Myocyte (in vitro differentiated cells): ENCODE measurements at regions not wholly inside any gene's neighbourhood (a gene's known extent, or its start where the extent isn't known, plus 50 kb on each side); places are given as distances from the start of the nearest gene placed in this dataset.
"Not testable (repeated sequence)": the region's sequence is repeated elsewhere in the genome, so short reads cannot be mapped to it uniquely, and the experiment has no call there.

Source experiments
- DNase-seq: peaks from one replicate; pipeline ENCODE4 v3.0.0-alpha.2; 2012; ENCODE audit warnings: low read depth

DNA sequence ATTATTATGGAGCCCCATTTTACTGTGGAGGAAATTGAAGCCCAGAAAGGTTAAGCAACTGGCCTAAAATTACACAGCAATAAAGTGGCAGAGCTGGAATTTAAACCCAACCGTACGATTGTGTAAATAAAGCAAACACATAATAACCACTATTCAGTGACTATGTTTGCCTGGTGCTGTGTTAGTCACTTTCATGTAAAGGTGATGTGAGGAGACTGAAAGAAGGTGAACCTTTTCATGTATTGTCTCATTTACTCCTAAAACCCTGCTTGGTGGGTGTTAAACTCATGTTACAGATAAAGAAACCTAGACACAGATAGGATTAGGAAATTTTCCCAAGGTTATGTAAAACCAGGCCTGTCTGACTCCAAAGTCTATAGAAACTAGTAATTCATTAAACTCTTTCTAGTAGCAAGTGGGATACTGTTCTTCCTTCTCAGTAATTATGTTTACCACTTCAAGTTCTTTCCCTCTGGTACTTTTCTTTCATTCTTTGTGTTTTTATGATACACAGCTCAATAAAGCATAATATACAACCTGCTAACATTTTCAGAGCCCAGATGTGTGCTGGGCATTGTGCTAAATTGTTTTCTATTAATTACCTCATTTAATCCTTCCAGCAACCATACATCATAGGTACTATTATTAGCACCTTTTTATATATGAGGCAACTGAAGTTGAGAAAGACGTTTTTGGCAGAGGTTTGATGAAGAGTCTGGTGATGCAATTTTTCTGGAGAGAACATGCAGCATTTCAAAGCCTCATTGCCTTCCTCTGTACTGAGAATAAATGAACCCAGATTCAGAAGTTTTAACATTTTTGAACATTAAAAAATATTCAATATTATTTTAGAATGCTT, 202.7 kb downstream of the SPRY1 start:
- DNase-seq: no peak

DNA sequence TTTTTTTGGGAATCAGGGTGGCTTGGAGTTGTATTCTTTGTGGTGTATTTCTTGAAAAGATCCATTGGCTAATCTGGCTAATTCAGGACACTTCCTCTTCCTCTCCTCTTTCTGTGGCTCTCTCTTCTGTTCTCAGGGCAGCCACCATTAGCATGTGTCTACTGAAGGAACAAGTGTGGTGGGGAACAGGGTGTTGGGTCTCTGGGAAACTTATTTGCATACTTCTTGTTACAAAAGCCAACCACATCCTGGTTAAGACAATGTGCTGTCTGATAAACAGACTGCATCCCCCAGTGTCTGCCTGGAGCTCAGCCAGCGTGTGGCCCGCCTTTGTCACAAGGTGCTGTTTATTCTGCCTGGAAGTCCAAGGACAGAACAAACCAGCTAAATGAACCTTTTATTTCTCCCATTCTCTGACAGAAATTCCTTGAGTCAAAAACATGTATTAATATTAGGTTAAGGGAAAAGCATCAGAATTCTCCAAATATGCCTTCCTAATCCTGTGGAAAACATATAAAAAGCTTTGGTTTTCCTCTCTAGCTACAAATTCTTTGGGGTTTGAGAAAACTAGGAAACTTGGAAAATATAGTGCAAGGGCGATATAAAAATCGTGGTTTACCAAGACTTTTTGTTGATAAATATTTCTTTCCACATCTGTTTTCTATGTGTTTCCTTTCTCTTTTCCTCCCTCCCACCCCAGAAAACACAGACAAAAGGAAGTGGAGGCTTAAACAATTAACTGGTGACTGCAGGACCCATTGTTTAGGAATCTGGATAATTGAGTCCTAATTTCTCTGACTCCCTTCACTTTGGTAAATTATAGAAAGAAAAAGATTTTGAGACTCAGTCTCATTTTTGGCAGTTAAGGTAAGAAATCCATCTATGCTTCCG, 203.6 kb downstream of the SPRY1 start:
- DNase-seq: peak; percentile 66

DNA sequence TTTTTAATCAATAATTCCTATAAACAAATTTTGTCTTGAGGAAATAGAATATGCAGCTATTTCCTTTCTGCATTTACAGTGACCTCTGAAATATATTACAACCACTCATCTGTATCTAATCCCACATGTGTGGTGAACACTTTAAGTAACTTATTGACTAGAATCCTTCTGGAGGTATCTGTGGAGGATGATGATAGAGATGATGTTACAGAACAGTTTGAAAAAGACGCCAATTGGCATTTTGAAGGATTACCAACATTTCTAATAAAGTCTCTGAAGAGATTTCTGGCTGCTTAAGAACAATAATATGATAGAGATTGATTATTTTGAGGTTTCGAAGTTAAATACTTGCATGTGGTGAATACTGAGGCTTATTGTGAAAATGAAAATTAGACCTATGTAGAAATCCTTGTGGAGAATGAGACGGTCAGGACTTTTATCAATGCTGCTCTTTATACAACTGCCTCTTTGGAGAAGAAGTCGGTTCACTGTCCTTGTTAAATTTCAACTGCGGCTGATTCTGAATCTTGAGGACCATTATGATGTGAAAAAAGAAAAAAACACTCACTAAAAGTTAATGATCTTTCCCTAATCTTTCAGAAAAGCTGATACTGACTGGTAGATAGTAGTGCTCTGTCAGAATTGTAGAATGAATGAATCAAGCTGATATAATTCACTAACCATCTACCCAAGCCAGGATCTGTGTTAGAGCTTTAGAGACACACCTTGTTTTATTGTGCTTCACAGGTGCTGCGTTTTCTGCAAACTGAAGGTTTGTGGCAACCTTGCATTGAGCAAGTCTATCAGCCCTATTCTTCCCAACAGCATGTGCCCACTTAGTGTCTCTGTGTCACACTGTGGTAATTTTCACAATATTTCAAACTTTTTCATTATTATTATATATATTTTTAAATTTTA, 204.7 kb downstream of the SPRY1 start:
- DNase-seq: no peak

DNA sequence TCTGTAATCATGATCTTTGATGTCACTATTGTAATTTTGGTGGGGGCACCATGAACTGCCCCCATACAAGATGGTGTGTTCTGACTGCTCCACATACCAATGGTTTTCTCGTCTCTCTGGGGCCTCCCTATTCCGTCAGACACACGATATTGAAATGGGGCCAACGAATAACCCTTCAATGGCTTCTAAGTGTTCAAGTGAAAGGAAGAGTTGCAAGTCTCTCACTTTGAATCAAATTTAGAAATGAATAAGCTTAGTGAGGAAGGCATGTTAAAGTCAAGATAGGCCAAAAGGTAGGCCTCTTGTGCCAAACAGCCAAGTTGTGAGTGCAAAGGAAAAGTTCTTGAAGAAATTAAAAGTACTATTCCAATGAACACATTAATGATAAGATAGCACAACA, 205.4 kb downstream of the SPRY1 start:
- no peak for DNase-seq

DNA sequence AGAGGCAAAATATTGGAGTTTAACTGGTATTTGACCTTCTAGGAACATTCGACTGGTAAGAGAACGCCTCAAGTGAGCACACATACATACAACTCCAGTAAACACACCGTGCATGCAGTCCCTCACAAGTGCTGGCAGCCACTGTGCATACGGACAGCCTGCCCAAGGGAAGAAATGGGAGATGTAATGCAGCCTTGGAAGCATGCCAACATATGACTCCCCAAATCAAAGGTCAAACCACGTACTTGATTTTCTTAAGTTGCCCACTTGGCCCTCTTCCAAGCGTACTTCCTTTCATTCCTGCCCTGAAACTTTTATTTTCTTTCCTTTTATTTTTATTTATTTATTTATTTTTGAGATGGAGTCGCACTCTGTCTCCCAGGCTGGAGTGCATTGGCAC, 206.6 kb downstream of the SPRY1 start:
- DNase-seq: peak; percentile 26

DNA sequence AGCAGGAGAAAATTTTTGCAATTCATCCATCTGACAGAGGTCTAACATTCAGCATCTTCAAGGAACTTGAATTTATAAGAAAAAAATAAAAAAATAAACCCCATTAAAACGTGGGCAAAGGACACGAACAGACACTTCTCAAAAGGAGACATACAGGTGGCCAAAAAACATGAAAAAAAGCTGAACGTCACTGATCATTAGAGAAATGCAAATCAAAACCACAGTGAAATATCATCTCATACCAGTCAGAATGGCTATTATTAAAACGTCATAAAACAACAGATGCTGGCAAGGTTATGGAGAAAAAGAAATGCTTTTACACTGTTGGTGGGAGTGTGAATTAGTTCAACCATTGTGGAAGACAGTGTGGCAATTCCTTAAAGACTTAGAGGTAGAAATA, 209.2 kb downstream of the SPRY1 start:
- DNase-seq: not testable (repeated sequence)

DNA sequence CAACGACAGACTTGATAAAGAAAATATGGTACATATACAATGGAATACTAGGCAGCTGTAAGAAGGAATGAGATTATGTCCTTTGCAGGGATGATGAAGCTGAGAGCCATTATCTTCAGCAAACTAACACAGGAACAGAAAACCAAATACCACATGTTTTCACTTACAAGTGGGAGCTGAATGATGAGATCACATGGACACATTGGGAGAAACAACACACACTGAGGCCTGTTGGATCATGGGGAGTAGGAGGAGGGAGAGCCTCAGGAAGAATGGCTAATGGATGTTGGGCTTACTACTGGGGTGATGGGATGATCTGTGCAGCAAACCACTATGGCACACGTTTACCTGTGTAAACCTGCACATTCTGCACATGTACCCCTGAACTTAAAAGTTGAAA, 209.7 kb downstream of the SPRY1 start:
- DNase-seq: no peak

DNA sequence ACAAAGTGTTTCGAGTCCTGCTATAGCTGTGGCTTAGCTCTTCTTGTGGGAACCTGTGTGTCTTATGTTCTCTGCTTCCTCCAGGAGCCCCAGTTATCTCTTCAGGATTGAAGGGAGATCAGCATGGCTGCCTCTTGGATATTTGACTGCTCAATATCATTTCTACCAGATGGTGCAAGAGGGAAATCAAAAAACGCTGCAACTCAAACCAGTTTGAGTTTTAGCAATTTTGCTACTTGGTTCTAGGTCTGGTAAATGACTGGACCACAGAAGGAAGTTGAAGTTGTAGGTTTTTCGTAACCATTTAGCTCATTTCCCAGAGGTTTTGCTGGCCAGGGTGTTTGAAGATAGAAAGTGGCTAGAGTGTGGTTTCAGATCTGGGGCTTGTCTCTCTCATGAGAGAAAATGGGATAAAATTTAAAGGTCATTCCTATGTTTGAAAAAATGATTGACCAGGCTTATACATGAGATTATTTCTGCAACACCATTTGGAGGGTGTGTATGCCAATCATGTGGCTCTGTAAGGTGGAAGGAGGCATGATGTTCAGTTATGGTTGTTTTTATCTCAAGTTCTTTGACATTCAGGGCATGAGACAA, 210.4 kb downstream of the SPRY1 start:
- no peak for DNase-seq

DNA sequence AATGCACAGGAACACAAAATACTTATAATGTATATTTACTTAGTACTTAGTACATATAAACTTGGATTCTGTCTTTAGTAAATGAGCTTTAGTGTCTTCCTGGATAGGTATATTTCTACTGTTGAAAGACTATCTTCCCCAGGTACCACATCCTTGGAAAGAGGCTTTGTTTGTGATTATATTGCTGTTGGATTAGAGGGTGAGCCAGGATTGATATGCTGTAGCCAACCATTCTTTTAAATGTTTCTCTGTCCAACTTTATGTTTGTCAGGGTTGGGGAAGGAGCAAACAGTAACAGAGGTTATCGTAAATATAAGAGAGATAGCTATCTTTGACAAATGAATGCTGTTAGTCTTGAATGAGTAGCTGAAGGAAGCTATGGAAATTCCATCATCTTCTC, 213.2 kb downstream of the SPRY1 start:
- no peak for DNase-seq

DNA sequence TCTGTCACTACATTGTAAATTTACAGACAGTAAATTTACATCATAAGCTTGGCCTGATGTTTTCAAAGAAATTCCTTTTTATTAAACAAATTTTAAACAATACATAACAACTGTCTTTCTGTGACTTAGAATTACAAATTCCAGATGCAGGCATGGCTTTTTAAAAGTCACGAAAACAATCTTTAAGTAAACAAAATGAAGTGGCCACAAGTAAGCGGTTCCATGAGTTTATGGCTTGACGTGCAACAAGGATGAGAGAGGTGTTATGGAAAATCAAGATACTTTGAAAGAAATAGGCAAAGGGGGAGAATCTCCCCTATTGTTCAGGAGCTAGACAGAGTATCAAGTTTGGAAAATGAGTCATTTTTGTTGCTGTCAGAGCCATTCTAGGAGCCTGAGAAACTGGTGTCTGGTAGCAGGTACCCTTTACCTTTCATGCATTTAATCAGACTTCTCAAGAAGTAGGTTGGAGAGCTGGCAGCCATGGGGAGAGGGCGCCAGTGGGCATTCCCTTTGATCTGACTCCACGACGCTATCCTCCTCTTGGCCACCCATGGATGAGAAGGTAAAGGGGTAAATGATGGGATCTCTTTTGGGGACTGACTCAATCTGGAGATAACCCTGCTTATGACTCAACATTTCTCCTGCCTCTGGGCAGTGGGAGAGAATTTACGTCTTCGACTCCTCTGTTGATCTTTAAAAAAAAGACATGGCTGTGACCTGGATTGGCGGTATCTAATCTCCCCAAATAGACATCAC, 217.2 kb downstream of the SPRY1 start:
- no peak for DNase-seq

DNA sequence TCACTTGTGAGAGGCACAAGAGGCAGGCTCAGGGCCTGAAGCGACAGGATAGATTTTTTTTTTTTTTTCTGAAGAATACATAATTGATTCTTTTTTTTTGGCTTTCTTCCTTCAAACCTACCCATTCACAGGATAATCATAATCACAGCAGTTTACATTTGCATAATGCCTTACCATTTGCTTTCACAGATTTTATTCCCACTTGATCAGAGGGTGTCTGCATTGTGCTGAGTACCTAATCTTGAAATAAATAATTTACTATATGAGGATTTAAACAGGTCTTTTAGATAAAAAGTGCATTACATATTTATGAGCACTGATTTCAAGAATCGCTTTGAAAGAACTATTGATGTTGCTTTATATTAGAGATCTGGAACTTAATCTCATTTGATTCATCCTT, 219.3 kb downstream of the SPRY1 start:
- no peak for DNase-seq

DNA sequence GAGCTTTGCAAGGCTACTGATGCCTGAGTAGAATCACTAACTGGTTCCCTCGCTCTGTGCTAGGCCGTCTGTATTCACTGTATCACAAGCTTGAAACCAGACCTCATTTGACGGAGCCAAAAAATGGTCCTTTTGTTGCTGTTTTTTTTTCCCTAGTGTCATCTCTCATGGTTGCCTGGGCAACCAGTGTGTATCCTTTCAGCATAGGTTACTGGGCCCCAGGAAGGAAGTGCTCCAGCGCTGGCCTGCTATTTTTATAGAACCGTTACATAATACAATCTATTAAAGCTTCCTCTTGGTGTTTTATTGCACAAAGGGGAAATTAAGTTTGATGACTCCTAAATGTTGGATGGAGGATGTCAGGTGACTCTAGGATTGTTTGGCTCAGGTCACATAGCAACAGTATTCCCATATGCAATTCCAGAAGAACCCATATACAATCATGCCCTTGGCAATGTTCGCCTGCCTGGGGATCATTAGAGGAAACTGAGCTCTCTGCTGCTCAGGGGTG, 220.4 kb downstream of the SPRY1 start:
- DNase-seq: no peak

DNA sequence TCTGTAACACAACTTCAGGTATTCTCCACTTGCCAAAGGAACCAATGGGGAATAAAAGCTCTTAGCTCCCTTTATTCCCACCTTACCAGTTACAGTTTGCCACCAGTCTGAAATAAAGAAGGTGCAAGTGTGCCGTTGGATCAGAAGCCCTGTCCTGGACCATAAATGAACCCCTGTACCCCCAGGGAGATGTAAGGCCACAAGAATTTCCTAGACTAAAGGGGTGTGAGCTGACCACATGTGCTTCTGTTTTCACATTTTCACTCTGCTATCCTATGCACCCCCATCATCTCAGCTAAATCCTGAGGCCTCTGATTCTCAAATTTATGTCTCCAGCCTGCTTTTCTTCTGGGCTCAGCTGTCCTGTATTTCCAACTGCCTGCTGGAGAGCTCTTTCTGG, 221.2 kb downstream of the SPRY1 start:
- no peak for DNase-seq

DNA sequence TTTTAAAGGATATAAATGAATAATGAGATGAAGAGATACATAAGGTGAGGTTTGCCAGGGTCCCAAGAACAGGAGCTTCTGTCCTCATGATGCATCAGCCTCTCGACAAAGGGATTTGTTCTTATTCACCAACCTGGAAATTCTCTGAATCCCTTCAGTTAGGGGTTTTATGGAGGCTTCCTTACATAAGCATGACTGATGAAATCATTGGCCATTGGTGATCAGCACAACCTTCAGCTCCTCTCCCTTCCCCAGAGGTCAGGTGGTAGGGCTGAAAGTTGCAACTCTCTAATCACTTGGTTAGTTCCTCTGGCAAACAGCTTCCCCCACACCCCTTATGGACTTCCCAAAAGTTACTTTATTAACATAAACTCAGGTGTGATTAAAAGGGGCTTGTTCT, 222.0 kb downstream of the SPRY1 start:
- no peak for DNase-seq

DNA sequence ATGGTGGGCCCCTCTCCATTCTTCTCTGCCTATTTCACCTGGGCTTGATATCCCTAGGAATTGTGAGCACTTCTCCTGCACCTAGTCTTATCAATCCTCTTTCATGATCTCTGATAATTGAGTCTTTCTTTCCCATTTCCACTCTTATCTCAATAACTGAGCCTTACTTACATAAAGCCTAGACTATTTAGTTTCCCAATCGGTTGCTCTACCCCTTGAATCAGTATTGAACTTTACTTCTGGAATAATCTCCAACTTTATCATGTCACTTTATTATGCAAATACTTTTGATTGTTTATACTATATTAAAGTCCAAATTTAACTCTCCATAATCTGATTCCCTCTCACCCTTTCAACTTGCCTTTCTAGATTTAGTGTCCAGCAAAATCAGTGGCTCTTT, 222.7 kb downstream of the SPRY1 start:
- no peak for DNase-seq

DNA sequence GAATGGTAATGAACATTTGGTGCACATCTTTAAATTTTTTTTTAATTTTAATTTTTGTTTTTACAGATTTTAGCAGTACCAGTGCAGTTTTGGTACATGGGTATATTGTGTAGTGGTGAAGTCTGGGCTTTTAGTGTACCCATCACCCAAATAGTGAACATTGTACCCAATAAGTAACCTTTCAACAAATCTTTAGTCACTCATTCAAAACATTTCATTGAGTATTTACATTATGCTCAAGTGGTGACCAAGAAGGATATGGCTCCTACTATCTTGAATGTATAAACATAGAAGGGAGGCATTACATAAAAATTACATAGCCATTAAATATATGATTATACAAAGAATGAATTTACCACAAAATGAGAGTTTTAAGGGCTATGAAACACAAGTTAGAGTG, 223.3 kb downstream of the SPRY1 start:
- DNase-seq: no peak

DNA sequence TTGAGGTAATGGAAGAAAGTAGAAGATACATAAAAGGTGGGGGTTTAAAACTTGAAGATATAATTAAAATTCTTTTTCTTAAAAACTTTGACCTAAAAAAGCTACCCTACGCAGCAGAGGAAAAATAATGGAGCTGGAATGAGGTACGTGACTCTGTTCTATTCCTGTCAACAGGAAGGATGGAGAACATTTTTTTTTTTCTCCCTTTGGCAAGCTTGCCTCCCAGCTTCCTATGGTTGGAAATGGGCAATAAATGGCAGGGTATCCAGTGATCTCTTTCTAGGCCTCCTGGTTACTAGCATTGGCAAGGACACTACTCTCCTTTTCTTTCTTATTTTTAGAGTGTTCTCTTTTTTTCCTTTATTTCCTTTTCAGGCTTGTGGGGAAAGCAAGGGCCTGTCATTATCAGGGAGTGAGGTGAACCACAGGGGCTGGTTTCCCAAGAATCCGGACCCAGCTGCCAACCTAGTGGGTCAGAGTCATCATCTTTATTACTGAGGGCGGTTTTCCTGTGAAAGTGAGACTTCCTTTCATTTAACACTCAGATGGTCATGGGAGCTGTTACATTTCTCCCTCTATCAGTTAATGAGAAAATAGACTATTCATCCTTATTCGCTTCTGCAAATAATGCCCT, 224.6 kb downstream of the SPRY1 start:
- peak; percentile 82 for DNase-seq

DNA sequence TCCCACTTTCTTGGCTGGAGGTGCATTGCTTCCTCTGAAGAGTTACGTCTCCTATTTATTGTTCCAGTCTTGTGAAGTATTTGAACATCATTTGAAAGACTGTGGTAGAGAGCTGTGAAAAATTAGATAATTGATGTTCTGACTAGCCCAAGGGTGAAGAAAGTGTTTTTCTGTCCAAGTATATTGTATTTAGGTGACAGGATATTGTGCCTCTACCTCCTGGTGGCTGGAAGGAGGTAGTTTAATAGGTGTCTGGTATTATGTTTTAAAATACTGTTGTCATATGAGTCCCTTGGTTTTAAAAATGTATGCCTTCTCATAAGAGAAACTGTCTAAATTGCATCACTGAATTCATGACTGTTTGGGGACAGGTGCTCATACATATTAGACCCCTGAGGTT, 226.0 kb downstream of the SPRY1 start:
- DNase-seq: no peak

DNA sequence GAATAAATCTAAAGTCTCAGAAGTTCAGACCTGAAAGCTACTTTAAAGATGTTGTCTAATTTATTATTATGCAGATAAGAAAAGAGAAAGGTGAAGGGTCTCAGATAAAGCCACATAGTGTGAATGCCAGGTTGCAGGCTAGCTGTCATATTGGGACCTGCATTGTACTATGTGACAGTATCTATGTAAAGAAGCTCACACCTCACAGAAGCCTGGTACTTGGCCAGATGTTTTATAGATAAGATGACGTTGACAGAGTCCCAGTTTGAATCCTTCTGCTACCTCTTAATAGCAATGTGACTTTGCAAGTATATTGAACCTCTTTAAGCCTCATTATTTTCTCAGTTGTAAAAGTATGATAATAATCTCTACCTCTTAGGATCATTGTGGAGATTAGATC, 227.0 kb downstream of the SPRY1 start:
- no peak for DNase-seq

DNA sequence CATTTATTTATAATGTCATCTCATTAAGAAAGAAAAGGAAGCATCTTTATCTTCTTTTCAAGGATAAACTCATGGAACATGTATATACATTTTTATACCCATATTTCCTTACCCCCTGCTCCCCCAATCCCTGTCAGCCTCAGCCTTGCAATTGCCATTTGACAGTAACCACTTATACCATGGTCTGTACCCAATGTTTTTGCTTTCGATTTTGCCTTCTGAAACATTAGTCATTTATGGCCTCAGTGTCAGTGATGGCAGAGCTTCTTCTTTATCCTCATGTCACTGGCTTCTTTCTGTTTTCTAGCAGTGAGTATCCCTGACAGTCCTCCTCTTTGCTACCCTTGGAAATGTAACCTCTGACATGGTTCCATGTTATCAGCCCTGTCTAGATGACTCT, 228.4 kb downstream of the SPRY1 start:
- DNase-seq: no peak
